ENCODE measurements at regions not wholly inside any gene's neighbourhood (a gene's known extent, or its start where the extent isn't known, plus 50 kb on each side); places are given as distances from the start of the nearest gene placed in this dataset.
A peak's percentile ranks its signal among the peaks of the same experiment; 100 is the strongest.

DNA sequence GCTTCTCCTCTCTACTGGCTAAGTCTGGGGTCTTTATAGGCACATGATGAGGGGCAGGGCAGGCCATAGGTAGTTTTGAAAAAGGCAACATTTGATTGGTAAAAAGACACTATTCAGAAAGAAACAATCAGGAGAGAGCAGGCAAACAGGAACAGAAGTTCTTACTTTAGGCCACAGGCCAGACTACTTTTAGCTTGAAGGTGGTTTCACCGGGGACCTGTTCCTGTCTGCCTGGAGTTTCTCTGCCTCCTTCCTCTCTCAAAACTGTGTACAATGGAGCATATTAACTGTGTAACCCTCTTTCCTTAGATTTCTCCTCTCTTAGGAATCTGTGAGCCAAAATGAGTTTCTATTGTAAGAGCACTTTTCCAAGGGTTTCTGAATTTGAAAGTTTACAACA lies 167.9 kb upstream of the AVPR1A start:
- no peak for DNase-seq

- DNase-seq: no peak
Measured at GRCh38 chr12:63318313-63318712, 167.3 kb upstream of the AVPR1A start.

DNA sequence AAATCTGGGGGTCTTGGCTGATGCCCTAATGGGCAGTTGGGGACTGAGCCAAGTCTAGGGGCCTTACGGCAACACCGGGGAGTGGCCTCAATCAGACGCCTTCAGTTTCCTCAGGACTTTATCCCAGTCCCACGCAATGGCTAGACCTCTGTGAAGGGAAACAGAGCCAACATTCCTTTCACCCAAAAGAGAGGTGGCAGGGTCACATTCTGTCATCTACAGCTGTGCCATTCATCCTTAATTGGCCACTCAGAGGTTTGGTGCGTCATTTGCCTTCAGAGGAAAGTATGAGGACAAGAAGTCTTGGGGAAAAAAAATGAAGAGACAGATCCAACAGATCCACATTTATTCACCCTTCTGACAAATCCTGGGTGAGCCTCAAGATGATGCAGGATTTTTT lies 166.9 kb upstream of the AVPR1A start:
- DNase-seq: no peak

GRCh38 chr12:63317286-63317846 lies 166.4 kb upstream of the AVPR1A start:
- DNase-seq: no peak

GRCh38 chr12:63313139-63313538 lies 162.1 kb upstream of the AVPR1A start:
- DNase-seq: no peak

DNA sequence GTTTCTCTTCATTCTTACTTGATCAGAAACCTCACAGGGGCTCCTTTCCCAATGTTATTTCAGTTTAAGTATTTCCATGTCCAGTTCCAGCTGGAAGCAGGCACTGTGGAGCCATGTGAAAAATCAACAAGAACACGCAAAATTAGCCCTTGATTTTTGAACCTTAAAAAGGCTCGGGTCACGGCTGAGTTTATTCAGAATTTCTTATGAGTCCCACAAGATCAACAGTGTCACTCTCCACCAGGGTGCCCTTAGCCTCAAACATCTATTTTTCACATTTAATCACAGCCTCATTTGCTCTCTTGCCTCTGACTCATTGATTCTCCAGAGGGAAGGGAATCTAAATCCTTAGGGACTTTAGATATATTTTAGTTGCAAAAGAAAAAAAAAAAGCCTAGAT lies 157.7 kb upstream of the AVPR1A start:
- no peak for DNase-seq

DNA sequence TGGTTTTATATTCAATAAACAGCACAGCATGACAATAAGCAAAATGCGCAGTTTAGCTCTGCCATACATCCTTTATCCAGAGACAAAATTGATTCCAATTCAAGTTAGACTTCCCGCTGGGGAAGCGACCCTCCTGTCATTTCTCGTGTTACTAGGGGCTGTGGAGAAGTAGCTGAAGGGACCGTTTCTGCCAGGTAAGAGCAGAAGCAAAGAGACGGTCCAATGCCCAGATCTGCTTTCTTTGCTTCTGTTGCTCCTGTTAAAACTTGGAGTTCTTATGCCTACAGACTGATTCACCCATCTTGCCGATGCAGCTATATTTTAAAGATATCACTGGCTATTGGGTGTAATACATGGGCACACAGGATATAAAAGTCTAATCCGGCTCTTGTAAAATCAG lies 156.8 kb upstream of the AVPR1A start:
- DNase-seq: no peak

DNA sequence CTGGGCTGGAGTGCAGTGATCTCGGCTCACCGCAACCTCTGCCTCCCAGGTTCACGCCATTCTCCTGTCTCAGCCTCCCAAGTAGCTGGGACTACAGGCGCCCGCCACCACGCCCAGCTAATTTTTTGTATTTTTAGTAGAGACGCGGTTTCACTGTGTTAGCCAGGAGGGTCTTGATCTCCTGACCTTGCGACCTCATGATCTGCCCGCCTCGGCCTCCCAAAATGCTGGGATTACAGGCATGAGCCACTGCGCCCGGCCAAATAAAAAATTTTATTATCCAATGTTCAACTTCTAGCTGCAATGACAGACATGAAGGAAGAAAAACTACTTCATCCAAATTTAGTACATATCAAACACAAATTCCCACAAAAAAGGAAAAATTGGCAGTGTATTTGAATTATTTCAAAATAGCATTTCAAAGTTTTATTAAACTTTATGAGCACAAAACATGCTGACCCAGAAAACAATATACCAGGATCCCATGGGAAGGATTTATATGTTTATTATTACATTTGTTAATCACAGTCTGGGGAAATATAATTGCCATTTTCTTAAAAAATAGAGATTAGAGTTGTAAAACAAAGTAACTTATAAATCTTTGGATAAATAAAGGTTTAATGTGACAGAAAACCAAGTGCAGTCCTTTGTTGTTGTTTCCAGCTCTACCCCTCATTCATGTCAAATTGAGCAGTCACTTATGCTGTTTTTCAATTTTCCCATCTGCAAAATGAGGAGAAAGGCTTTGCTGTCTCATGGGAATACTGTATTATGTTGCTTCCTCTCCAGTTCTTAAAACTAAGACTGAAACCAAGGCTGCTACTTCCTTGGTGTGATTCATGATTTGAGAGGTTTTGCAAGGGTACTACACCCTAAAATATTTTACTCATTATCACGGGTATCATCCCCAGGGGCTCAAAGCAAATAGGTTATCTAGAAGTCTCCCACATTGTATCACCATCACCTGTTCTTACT lies 155.2 kb upstream of the AVPR1A start:
- no peak for DNase-seq

DNA sequence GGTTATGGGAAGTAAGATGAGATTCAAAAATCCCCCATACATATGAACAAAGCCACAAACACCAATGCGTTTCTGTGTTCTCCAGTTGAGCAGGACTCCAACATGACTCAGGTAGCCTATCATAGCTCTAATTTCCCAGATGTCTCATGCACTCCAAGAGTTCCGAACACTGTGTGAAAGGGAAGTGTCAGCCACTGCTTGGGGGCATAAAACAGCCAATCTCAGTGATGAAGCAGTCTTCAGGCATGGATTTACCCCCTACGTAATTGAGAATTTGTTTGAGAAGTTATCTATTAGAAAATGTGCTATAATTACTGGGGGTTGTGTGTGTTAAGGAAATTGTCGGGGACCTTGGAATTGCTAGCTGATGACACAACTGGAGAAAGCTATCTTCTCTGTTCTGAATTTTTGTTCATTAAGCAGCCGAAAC lies 153.9 kb upstream of the AVPR1A start:
- DNase-seq: no peak

GRCh38 chr12:63302941-63303536 lies 152.0 kb upstream of the AVPR1A start:
- DNase-seq: no peak

DNA sequence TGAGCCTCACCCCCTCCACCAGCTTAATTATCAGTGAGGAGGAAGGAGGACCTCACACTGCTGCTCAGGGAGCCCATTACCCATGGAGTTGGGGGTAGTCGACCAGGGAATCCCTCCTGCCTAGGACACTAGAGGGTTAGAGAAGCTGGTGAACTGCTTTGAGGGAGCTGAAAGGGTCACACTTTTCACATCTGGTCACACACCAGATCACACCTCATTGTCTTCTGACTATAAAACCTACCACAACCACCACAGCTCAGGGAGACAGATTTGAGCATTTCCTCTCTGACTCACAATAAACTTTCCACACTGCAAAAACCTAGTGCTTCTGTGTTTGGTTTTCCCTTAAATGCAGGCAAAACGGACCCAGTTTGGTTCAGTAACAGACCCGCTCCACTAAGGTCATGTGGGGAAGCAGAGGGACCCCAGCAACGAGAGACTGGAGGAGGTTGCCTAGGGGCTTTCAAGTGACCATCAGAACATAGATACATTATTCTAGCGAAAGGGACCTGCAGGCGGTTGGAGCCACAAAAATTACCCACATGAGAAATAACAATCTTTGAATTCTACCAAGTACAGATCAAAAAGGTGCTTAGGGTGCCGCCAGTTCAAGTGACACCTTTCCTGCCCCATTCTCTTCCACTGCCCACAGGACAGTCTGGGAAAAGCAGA lies 151.4 kb upstream of the AVPR1A start:
- DNase-seq: no peak

GRCh38 chr12:63301311-63301710 lies 150.3 kb upstream of the AVPR1A start:
- DNase-seq: no peak

DNA sequence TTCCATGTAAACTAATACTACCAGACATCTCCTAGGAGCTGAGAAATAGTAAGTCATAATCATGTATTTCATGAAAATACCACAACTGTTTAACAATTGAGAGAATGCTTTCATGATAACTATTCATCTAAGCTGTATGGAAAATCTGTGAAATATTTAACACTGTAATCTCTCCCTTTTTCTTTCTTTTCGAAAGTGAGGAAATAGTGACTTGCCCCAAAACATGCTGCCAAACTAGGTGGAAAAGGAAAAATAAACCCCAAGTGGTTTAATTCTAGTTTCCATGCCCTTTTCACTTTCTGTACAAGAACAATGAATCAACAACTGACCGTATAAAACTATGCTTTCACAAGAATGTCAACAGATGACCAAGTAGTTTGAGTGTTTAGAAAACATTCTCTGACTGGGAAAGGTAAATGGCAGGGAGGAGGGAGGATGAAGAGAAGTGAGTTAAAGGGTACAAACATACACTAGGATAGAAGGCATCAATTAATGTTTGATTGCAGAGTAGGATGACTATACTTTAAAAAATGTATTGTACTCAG lies 147.5 kb upstream of the AVPR1A start:
- no peak for DNase-seq

GRCh38 chr12:63294327-63294632 lies 143.3 kb upstream of the AVPR1A start:
- DNase-seq: peak; percentile 64

- no peak for DNase-seq
Measured at GRCh38 chr12:63292471-63293221, 141.6 kb upstream of the AVPR1A start.

DNA sequence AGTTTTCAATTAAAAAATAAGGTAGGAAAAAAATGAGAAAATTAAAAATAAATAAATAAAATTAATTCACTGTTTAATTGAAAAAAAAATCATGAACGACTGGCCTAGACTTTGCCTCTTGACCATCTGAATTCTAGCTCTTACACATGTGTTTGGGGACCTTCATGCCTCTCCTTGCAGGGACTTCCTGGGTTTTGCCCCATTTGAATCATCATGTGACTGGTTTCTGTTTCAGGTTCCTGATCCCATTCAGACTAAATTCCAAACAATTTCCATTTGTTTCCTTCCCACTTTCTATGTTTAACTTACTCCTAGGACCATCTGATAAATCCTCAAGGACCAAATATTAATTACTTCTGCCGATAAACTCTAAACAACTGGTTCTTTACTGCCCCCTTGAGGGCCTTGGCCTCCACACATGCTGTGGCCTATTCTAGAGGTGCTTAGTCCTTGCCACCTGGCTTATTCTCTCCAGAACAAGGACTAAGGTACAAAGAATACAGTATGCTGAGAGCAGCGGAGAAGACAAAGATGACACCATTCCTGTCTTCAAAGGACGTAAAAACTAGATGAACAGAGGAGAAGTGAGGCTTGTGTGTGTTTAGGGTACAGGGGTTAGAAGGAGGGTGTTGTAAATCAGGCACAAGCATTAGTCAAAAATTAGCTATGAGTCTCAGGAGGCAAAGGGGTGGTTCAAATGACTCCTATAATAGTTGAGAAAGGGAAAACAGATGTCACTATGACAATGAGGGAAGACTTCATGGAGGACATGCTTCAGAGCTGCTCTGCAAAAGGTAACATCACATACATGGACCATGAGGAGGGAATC lies 125.8 kb upstream of the AVPR1A start:
- peak; percentile 38 for DNase-seq

- DNase-seq: no peak
Measured at GRCh38 chr12:63266988-63267387, 116.0 kb upstream of the AVPR1A start.

GRCh38 chr12:63264629-63265028 lies 113.6 kb upstream of the AVPR1A start:
- no peak for DNase-seq

- no peak for DNase-seq
Measured at GRCh38 chr12:63250486-63250885, 99.5 kb upstream of the AVPR1A start.

DNA sequence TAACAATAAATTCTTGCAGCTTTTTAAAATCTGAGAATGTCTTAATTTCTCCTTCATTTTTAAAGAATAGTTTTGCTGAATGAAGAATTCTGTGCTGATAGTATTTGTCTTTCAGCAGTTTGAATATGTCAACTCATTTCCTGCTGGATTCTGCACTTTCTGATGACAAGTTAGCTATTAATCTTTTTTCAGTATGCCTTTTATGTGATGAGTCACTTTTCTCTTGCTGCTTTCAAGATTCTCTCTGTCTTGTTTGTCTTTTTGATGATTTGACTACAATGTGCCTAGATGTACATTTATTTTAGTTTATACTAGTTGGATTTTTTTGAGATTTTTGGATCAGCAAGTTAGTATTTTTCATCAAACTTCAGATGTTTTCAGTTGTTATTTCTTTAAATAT lies 87.9 kb upstream of the AVPR1A start:
- no peak for DNase-seq

DNA sequence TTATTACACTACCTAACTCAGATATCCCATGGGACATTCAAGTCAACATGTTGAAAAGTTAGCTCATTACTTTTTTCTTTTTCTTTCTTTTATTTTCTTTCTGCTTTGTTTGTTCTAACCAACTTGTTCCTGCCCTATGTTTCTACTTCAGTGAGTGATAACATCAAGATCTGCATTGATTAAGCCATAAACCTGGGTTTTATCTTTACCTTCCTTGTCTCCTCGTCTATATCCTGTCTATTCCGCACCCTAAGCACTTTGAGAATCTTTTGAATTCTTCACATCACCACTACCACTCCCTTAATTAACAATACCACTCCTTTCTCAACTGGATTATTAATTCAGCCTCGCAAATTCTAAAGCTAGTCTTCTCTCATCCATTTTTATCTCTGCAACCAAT lies 81.9 kb upstream of the AVPR1A start:
- DNase-seq: no peak
